Esophagus muscularis mucosa (tissue), 4 donors: ENCODE measurements at regions not wholly inside any gene's neighbourhood (a gene's known extent, or its start where the extent isn't known, plus 50 kb on each side); places are given as distances from the start of the nearest gene placed in this dataset.

Experiments
- CTCF ChIP-seq, 3 experiments: fragments of 200-600 bp in 2 of 3; fragments of 450-650 bp in 1 of 3; sonication (generic) in 2 of 3; IDR thresholded peaks; one replicate each; pipeline ENCODE4 v1.5.1; 2017 to 2019; ENCODE audit warnings: antibody characterized with exemption in 3 of 3, mild to moderate bottlenecking in 2 of 3, moderate library complexity in 1 of 3
- EP300 ChIP-seq: sonication (generic); formaldehyde crosslinking; IDR thresholded peaks from one replicate; pipeline ENCODE4 v1.6.1; 2017; ENCODE audit warnings: antibody characterized with exemption
- POLR2A ChIP-seq: fragments of 450-650 bp; IDR thresholded peaks from one replicate; pipeline ENCODE4 v1.6.1; 2017; ENCODE audit warnings: antibody characterized with exemption, moderate library complexity, mild to moderate bottlenecking, low read depth
- POLR2AphosphoS5 ChIP-seq, 2 donors: sonication (generic); formaldehyde crosslinking; IDR thresholded peaks; one replicate each; pipeline ENCODE4 v1.6.1; 2017; ENCODE audit warnings: antibody characterized with exemption in 2 of 2

DNA sequence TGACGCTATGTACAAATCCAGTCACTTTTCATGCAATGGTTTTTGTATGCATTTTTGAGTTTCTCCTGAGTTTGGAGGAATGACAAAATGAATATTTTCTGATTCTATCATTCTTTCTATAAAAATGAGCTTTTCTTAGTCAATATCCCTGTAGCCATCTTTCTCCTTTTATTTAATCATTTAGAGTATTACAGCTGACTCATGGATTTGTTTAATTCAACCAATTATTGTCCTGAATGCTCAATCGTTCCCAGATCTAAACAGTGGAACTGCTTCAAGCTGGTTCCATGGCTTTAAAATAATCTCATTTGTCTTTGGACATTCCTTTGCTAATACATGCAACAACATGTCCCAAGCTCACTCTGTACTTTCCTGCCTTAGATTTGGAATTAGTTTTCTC lies 368.8 kb downstream of the ADCYAP1 start:
- TF ChIP-seq POLR2A, result no peak
- TF ChIP-seq CTCF (IDR thresholded peaks at IDR 0.05), result no peak
- no peak for TF ChIP-seq EP300
- TF ChIP-seq POLR2AphosphoS5 (IDR thresholded peaks at IDR 0.05), result no peak
